Islet precursor cell (in vitro differentiated cells): ENCODE measurements at regions not wholly inside any gene's neighbourhood (a gene's known extent, or its start where the extent isn't known, plus 50 kb on each side); places are given as distances from the start of the nearest gene placed in this dataset.
"Not testable (repeated sequence)": the region's sequence is repeated elsewhere in the genome, so short reads cannot be mapped to it uniquely, and the experiment has no call there.

Experiments used
- DNase-seq: peaks from one replicate; pipeline ENCODE4 v3.0.0-alpha.2; 2018

GRCh38 chr12:27133022-27133590 is 50.7 kb upstream of the C12orf71 start:
- no peak for DNase-seq

GRCh38 chr12:27140478-27140969 is 58.1 kb upstream of the C12orf71 start:
- no peak for DNase-seq

GRCh38 chr12:27142101-27142721 is 59.8 kb upstream of the C12orf71 start:
- DNase-seq = peak; percentile 90

- DNase-seq = no peak
Observed at GRCh38 chr12:27143256-27144069, 61.1 kb upstream of the C12orf71 start.

GRCh38 chr12:27145725-27146124 is 63.3 kb upstream of the C12orf71 start:
- DNase-seq = not testable (repeated sequence)

GRCh38 chr12:27148373-27148772 is 66.0 kb upstream of the C12orf71 start:
- DNase-seq = no peak

- no peak for DNase-seq
Observed at GRCh38 chr12:27148791-27149190, 66.4 kb upstream of the C12orf71 start.

- DNase-seq = no peak
Observed at GRCh38 chr12:27151479-27151878, 69.1 kb upstream of the C12orf71 start.

GRCh38 chr12:27158297-27158696 is 75.9 kb upstream of the C12orf71 start:
- peak; percentile 68 for DNase-seq

- DNase-seq = no peak
Observed at GRCh38 chr12:27161458-27162228, 79.3 kb upstream of the C12orf71 start.

GRCh38 chr12:27162229-27162537 is 79.8 kb upstream of the C12orf71 start:
- DNase-seq = no peak

- peak; percentile 75 for DNase-seq
Observed at GRCh38 chr12:27163048-27163715, 80.8 kb upstream of the C12orf71 start.

GRCh38 chr12:27163894-27164293 is 80.2 kb upstream of the STK38L start:
- no peak for DNase-seq

GRCh38 chr12:27164330-27165040 is 79.6 kb upstream of the STK38L start:
- no peak for DNase-seq

- not testable (repeated sequence) for DNase-seq
Observed at GRCh38 chr12:27165958-27166357, 78.1 kb upstream of the STK38L start.

- not testable (repeated sequence) for DNase-seq
Observed at GRCh38 chr12:27171494-27171893, 72.6 kb upstream of the STK38L start.

- DNase-seq = no peak
Observed at GRCh38 chr12:27176765-27177164, 67.3 kb upstream of the STK38L start.

GRCh38 chr12:27177706-27178105 is 66.4 kb upstream of the STK38L start:
- DNase-seq = peak; percentile 63

GRCh38 chr12:27178255-27178654 is 65.8 kb upstream of the STK38L start:
- DNase-seq = no peak

- DNase-seq = no peak
Observed at GRCh38 chr12:27178723-27179399, 65.2 kb upstream of the STK38L start.
